Breast epithelium (tissue), 3 donors: ENCODE measurements at regions not wholly inside any gene's neighbourhood (a gene's known extent, or its start where the extent isn't known, plus 50 kb on each side); places are given as distances from the start of the nearest gene placed in this dataset.

ENCODE experiments used
- POLR2AphosphoS5 ChIP-seq, 3 donors: sonication (generic); formaldehyde crosslinking; IDR thresholded peaks; one replicate each; pipeline ENCODE4 v1.6.1; 2017; ENCODE audit warnings: antibody characterized with exemption in 3 of 3
- TF ChIP-seq, protein P1 (sequence below), 3 donors: fragments of 450-650 bp; IDR thresholded peaks; one replicate each; pipeline ENCODE4 v1.5.1; 2016 to 2017; ENCODE audit warnings: antibody characterized with exemption in 3 of 3, mild to moderate bottlenecking in 3 of 3, moderate library complexity in 3 of 3

DNA sequence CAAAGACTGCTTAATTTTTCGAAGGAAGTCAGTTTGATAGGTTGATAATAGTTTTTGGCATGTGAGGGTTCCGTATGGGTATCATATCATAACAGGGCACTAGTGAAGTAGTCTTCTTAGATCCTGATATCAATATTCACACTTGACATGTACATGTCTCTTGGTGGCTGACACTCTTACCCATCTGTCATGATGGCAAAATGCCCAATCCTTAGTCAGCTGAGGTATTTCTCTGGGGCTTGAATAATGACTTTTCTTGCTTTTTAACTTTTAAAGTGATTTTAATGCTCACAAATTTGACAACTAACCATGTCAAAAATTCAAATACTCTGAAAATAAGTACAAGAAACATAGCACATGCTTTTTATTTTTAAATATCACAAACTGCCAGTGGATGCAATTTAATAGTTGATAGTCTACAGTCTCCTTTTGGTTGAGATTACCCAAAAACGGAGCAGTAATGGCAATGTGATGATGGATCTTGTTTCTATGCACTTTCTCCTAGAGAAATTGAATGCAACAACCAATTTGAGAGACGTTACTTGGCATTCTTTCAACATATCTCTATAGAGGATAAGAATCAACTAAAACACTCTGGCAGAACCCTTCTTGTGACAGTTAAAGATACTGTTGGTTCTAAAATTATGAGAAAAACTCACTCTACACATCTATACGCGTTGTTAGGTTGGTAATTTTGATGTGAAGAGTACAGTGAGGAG is 552.9 kb upstream of the PABPC4L start:
- TF ChIP-seq, protein P1, sequence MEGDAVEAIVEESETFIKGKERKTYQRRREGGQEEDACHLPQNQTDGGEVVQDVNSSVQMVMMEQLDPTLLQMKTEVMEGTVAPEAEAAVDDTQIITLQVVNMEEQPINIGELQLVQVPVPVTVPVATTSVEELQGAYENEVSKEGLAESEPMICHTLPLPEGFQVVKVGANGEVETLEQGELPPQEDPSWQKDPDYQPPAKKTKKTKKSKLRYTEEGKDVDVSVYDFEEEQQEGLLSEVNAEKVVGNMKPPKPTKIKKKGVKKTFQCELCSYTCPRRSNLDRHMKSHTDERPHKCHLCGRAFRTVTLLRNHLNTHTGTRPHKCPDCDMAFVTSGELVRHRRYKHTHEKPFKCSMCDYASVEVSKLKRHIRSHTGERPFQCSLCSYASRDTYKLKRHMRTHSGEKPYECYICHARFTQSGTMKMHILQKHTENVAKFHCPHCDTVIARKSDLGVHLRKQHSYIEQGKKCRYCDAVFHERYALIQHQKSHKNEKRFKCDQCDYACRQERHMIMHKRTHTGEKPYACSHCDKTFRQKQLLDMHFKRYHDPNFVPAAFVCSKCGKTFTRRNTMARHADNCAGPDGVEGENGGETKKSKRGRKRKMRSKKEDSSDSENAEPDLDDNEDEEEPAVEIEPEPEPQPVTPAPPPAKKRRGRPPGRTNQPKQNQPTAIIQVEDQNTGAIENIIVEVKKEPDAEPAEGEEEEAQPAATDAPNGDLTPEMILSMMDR (IDR thresholded peaks at IDR 0.05), result no peak
- TF ChIP-seq POLR2AphosphoS5 (IDR thresholded peaks at IDR 0.05), result no peak
